ENCODE measurements at regions not wholly inside any gene's neighbourhood (a gene's known extent, or its start where the extent isn't known, plus 50 kb on each side); places are given as distances from the start of the nearest gene placed in this dataset.
"Not testable (repeated sequence)": the region's sequence is repeated elsewhere in the genome, so short reads cannot be mapped to it uniquely, and the experiment has no call there.

DNA sequence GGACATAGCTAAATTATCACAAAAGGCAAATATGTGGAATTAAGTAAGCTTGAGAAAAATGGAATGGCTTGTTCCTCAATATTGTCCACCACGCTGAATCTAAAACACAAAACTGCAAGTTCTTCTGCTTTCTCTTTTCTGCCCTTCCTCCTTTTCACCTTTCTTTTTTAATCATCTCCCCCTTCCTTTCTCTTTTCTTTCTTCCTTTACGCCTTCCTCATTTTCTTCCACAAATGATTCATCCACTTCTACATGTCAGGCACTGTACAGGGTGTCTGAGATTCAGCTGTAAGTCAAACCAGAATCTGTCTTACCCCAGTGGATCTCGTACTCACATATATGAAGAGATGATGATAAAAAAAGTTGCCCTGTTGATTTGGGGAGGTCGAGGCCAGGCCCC is 1182.5 kb downstream of the MRPL39 start:
- DNase-seq: no peak
- Histone ChIP-seq H3K36me3 (ENCODE audit: control insufficient read depth, insufficient read depth, low read length) (no peaks in the 10 kb centered on the region), H3K9me3 (ENCODE audit: control insufficient read depth, low read depth, low read length) (no peaks in the 10 kb centered on the region), H3K27me3 (ENCODE audit: control insufficient read depth, insufficient read depth, low read length) (no peaks in the 10 kb centered on the region), H3K27ac (ENCODE audit: low read length) (no peak overlapping the region), H3K4me1 (ENCODE audit: control insufficient read depth, insufficient read depth, low read length) (no peaks in the 10 kb centered on the region), H3K4me3 (ENCODE audit: low read length) (no peak overlapping the region)
- WGBS (ENCODE audit: insufficient coverage, low lambda C conversion rate): 88% methylated on average over 2 of the region's 4 CpGs

DNA sequence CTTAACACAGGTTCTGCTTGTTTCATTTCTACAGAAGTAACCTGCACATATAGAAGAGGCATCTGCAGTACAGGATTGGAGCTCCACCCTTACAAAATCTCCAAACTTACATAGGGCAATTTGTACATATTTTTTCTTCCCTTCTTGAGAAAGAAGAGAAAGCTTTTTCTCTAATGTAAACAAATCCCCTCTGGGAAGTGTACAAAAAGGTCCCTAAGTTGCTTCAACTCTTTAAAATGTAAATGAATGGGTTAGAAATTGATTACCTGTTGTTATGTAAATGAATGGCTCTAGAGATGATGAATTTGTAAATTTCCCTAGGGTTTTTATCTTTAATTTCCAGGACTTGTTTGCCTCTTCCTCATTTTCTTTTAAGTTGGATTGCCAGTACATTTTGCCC is 1183.7 kb downstream of the MRPL39 start:
- H3K27ac ChIP-seq (ENCODE audit: low read length): no peak overlapping the region
- DNase-seq: no peak

DNA sequence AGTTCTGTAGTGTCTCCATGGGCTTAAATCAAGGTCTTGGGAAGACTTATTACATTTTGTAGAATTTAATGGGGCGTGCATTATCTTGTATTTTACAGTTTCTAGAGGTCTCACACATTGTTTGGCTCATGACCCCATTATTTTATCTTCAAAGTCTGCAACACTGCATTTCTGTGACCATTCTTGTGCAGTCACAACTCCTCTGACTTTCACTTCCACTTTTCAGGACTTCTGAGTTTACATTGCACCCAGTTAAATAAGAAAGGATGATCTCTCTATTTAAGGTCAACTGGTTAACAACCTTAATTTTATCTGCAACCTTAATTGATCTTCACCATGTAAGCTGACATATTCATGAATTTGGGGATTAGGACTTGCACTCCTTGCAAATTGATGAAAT is 1186.6 kb downstream of the MRPL39 start:
- no peak overlapping the region for H3K27ac ChIP-seq (ENCODE audit: low read length)
- no peaks in the 10 kb centered on the region for H3K9me3 ChIP-seq (ENCODE audit: control insufficient read depth, low read depth, low read length)
- H3K4me3 ChIP-seq (ENCODE audit: low read length): no peak overlapping the region
- WGBS (ENCODE audit: insufficient coverage, low lambda C conversion rate): 20% methylated on average over 1 of the region's 1 CpG
- H3K4me1 ChIP-seq (ENCODE audit: control insufficient read depth, insufficient read depth, low read length): no peaks in the 10 kb centered on the region
- no peaks in the 10 kb centered on the region for H3K27me3 ChIP-seq (ENCODE audit: control insufficient read depth, insufficient read depth, low read length)
- H3K36me3 ChIP-seq (ENCODE audit: control insufficient read depth, insufficient read depth, low read length): no peaks in the 10 kb centered on the region
- no peak for DNase-seq

More for the DNA sequence above, 1183.7 kb downstream of the MRPL39 start:
- no peaks in the 10 kb centered on the region for H3K27me3 ChIP-seq (ENCODE audit: control insufficient read depth, insufficient read depth, low read length)
- H3K4me3 ChIP-seq (ENCODE audit: low read length): no peak overlapping the region
- no peaks in the 10 kb centered on the region for H3K9me3 ChIP-seq (ENCODE audit: control insufficient read depth, low read depth, low read length)
- H3K4me1 ChIP-seq (ENCODE audit: control insufficient read depth, insufficient read depth, low read length): no peaks in the 10 kb centered on the region
- no peaks in the 10 kb centered on the region for H3K36me3 ChIP-seq (ENCODE audit: control insufficient read depth, insufficient read depth, low read length)

DNA sequence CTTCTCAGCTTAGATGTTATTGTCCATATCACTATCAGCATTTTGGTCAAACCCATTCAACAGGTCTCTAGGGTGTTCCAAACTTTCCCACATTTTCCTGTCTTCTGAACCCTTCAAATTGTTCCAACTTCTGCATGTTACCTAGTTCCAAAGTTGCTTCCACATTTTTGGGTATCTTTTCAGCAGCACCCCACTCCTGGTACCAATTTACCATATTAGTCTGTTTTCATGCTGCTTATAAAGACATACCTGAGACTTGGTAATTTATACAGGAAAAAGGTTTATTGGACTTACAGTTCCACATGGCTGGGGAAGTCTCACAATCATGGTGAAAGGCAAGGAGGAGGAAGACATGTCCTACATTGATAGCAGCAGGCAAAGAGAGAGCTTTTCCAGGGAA is 1187.6 kb downstream of the MRPL39 start:
- H3K4me3 ChIP-seq (ENCODE audit: low read length); H3K9me3 ChIP-seq (ENCODE audit: control insufficient read depth, low read depth, low read length); H3K27ac ChIP-seq (ENCODE audit: low read length); H3K36me3 ChIP-seq (ENCODE audit: control insufficient read depth, insufficient read depth, low read length); H3K4me1 ChIP-seq (ENCODE audit: control insufficient read depth, insufficient read depth, low read length); DNase-seq; H3K27me3 ChIP-seq (ENCODE audit: control insufficient read depth, insufficient read depth, low read length): not testable (repeated sequence)

DNA sequence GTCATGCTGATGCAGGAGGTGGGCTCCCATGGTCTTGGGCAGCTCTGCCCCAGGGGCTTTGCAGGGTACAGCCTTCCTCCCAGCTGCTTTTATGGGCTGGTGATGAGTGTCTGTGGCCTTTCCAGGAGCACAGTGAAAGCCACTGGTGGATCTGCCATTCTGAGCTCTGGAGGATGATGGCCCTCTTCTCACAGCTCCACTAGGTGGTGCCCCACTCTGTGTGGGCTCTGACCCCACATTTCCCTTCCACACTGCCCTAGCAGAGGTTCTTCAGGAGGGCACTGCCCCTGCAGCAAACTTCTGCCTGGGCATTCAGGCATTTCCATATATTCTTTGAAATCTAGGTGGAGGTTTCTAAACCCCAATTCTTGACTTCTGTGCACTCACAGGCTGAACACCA is 1188.6 kb downstream of the MRPL39 start:
- DNase-seq: no peak
- Histone ChIP-seq H3K36me3 (ENCODE audit: control insufficient read depth, insufficient read depth, low read length) (no peaks in the 10 kb centered on the region), H3K27me3 (ENCODE audit: control insufficient read depth, insufficient read depth, low read length) (no peaks in the 10 kb centered on the region), H3K9me3 (ENCODE audit: control insufficient read depth, low read depth, low read length) (no peaks in the 10 kb centered on the region), H3K4me1 (ENCODE audit: control insufficient read depth, insufficient read depth, low read length) (no peaks in the 10 kb centered on the region), H3K4me3 (ENCODE audit: low read length) (no peak overlapping the region), H3K27ac (ENCODE audit: low read length) (no peak overlapping the region)

DNA sequence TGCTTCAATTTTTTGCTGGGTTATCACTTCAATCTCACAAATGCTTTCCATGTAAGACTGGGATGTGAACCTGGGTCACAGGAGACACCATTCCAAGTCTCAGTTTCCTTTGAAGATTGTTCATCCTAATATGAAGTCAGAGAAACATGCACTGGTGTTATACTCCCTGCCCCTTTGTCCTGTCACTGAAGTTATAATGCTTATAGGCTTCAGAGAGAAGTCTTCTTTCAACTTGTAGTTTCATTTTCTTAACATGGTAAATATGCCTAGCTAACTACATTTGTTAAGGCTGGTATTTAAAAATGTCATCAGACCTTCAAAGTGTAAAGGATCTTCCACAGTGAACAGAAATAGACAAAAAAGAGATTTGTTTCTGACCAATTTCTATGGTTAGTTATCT is 1195.9 kb downstream of the MRPL39 start:
- H3K27me3 ChIP-seq (ENCODE audit: control insufficient read depth, insufficient read depth, low read length): no peaks in the 10 kb centered on the region
- no peak for DNase-seq
- H3K4me1 ChIP-seq (ENCODE audit: control insufficient read depth, insufficient read depth, low read length): no peaks in the 10 kb centered on the region
- no peak overlapping the region for H3K27ac ChIP-seq (ENCODE audit: low read length)
- no peak overlapping the region for H3K4me3 ChIP-seq (ENCODE audit: low read length)
- no peaks in the 10 kb centered on the region for H3K9me3 ChIP-seq (ENCODE audit: control insufficient read depth, low read depth, low read length)
- H3K36me3 ChIP-seq (ENCODE audit: control insufficient read depth, insufficient read depth, low read length): no peaks in the 10 kb centered on the region

DNA sequence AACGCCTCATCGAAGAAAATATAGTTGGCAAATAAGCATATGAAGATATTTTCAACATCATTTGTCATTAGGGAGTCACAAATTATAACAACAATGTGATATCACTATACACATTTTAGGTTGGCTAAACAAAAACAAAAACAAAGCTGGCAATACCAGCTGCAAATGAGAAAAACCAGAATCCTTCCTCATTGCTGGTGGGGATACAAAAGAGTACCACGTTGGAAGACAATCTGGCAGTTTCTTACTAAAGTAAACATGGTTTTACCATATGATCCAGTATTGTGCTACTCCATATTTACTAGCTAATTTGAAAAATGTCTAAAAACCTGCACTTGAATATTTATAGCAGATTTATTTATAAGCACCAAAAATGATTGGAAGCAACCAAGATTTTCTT is 1204.1 kb downstream of the MRPL39 start:
- no peaks in the 10 kb centered on the region for H3K36me3 ChIP-seq (ENCODE audit: control insufficient read depth, insufficient read depth, low read length)
- H3K4me3 ChIP-seq (ENCODE audit: low read length): no peak overlapping the region
- no peaks in the 10 kb centered on the region for H3K9me3 ChIP-seq (ENCODE audit: control insufficient read depth, low read depth, low read length)
- H3K27me3 ChIP-seq (ENCODE audit: control insufficient read depth, insufficient read depth, low read length): no peaks in the 10 kb centered on the region
- no peak overlapping the region for H3K27ac ChIP-seq (ENCODE audit: low read length)
- no peak for DNase-seq
- 88% methylated on average over 2 of the region's 3 CpGs for WGBS (ENCODE audit: insufficient coverage, low lambda C conversion rate)
- no peaks in the 10 kb centered on the region for H3K4me1 ChIP-seq (ENCODE audit: control insufficient read depth, insufficient read depth, low read length)

DNA sequence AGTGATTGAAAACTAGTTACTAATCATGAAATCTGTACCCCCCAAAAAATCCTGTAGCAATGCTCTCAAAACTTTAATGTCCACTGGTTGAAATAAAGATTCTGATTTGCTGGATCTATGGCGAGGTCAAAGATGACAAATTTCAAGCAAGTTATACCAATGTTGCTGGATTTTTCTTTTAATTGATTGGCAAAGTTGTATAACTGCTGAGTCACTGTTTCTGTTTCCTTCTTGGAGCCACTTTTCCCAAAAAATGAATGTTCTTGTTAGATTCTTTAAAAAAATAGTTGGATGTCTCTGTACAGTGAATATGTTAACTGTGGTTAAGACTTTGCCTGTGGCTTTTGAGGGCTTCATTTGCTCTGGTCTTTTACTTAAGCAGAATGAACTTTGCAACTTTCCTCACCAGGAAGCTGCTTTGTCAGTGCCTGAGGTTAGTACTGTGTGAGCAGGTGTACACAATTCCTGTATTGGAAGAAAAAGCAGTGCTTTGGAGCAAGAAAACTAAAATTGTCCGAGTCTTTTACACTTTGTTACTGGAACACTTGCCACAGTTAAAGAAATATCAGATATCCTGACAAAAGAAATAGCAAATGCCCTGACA is 1211.9 kb downstream of the MRPL39 start:
- DNase-seq: no peak
- H3K4me1 ChIP-seq (ENCODE audit: control insufficient read depth, insufficient read depth, low read length): no peaks in the 10 kb centered on the region
- 0% methylated on average over 1 of the region's 2 CpGs for WGBS (ENCODE audit: insufficient coverage, low lambda C conversion rate)
- H3K27me3 ChIP-seq (ENCODE audit: control insufficient read depth, insufficient read depth, low read length): no peaks in the 10 kb centered on the region
- no peak overlapping the region for H3K4me3 ChIP-seq (ENCODE audit: low read length)
- H3K9me3 ChIP-seq (ENCODE audit: control insufficient read depth, low read depth, low read length): no peaks in the 10 kb centered on the region
- H3K27ac ChIP-seq (ENCODE audit: low read length): no peak overlapping the region
- no peaks in the 10 kb centered on the region for H3K36me3 ChIP-seq (ENCODE audit: control insufficient read depth, insufficient read depth, low read length)

DNA sequence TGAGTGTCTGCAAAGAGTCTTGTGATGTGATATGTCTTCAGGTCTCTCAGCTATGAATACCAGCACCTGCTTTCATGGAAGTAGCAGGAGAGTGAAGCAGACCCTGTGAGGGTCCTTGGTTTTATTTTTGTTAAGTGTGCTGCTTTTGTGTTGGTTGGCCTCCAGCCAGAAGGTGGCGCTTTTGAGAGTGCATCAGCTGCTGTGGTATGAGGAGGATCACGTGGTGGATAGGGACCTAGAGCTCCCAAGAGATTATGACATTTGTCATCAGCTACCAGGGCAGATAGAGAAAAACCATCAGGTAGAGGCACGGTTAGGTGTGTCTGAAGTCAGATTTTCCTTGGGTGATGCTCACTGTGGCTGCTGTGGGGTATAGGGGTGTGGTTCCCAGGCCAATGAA is 1232.1 kb downstream of the MRPL39 start:
- no peak overlapping the region for H3K27ac ChIP-seq (ENCODE audit: low read length)
- no peaks in the 10 kb centered on the region for H3K4me1 ChIP-seq (ENCODE audit: control insufficient read depth, insufficient read depth, low read length)
- H3K27me3 ChIP-seq (ENCODE audit: control insufficient read depth, insufficient read depth, low read length): no peaks in the 10 kb centered on the region
- no peak overlapping the region for H3K4me3 ChIP-seq (ENCODE audit: low read length)
- H3K36me3 ChIP-seq (ENCODE audit: control insufficient read depth, insufficient read depth, low read length): no peaks in the 10 kb centered on the region
- H3K9me3 ChIP-seq (ENCODE audit: control insufficient read depth, low read depth, low read length): no peaks in the 10 kb centered on the region
- WGBS (ENCODE audit: insufficient coverage, low lambda C conversion rate): no CpG with 5 or more reads among the region's 3 CpGs
- no peak for DNase-seq

DNA sequence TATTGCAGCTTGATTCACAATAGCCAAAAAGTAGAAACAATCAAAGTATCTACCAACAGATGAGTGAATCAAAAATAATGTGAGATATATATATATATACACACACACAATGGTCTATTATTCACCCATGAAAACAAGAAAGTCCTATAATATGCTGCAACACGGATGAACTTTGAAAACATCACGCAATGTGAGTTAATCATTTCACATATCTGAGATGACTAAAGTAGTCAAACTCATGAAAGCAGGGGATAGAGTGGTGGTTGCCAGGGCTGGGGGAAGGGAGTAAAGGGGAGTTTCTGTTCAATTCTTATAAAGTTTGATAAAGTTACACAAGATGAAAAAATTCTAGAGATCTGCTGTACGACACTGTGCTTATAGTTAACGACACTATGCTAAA is 1234.8 kb downstream of the MRPL39 start:
- Histone ChIP-seq H3K36me3 (ENCODE audit: control insufficient read depth, insufficient read depth, low read length) (no peaks in the 10 kb centered on the region), H3K4me1 (ENCODE audit: control insufficient read depth, insufficient read depth, low read length) (no peaks in the 10 kb centered on the region), H3K4me3 (ENCODE audit: low read length) (no peak overlapping the region), H3K27me3 (ENCODE audit: control insufficient read depth, insufficient read depth, low read length) (no peaks in the 10 kb centered on the region), H3K9me3 (ENCODE audit: control insufficient read depth, low read depth, low read length) (no peaks in the 10 kb centered on the region), H3K27ac (ENCODE audit: low read length) (no peak overlapping the region)
- no peak for DNase-seq
- WGBS (ENCODE audit: insufficient coverage, low lambda C conversion rate): 90% methylated on average over 2 of the region's 4 CpGs

DNA sequence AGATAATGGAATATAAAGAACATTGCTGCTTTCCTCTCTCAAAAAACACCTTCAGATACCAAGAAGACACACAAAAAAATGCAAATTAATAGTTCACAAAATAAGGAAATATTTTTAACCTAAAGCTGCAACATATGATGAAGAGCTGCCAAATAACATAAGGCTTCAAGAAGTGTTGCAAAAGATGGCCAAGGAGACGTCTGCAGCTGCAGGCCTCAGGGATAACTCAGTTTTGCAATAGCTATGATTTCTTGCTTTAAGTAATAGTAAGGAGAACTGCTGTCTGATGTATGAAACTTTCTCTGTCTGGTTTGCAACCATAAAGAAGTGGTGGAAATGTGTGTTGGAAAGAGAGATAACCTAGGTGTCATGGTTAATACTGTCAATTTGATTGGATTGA is 1237.5 kb downstream of the MRPL39 start:
- DNase-seq: no peak
- H3K4me1 ChIP-seq (ENCODE audit: control insufficient read depth, insufficient read depth, low read length): no peaks in the 10 kb centered on the region
- H3K27me3 ChIP-seq (ENCODE audit: control insufficient read depth, insufficient read depth, low read length): no peaks in the 10 kb centered on the region
- H3K27ac ChIP-seq (ENCODE audit: low read length): no peak overlapping the region
- no peaks in the 10 kb centered on the region for H3K9me3 ChIP-seq (ENCODE audit: control insufficient read depth, low read depth, low read length)
- H3K4me3 ChIP-seq (ENCODE audit: low read length): no peak overlapping the region
- no peaks in the 10 kb centered on the region for H3K36me3 ChIP-seq (ENCODE audit: control insufficient read depth, insufficient read depth, low read length)
- WGBS (ENCODE audit: insufficient coverage, low lambda C conversion rate): no CpG with 5 or more reads among the region's 1 CpG

Measured in large intestine (tissue), 3 donors.